DOHH2 (cell line): ENCODE measurements at regions not wholly inside any gene's neighbourhood (a gene's known extent, or its start where the extent isn't known, plus 50 kb on each side); places are given as distances from the start of the nearest gene placed in this dataset.
"Not testable (repeated sequence)": the region's sequence is repeated elsewhere in the genome, so short reads cannot be mapped to it uniquely, and the experiment has no call there.

Experiments used
- CTCF ChIP-seq: fragments of 200-600 bp; sonication (generic); IDR thresholded peaks from one replicate; pipeline ENCODE4 v1.5.1; 2014; ENCODE audit warnings: antibody characterized with exemption, mild to moderate bottlenecking, low read depth, low read length; ENCODE audit not compliant: poor library complexity, severe bottlenecking
- EZH2phosphoT487 ChIP-seq: fragments of 200-600 bp; sonication (generic); IDR thresholded peaks from 2 replicates; pipeline ENCODE4 v1.6.1; 2017; ENCODE audit warnings: borderline replicate concordance, mild to moderate bottlenecking, antibody characterized with exemption, low read length, moderate library complexity, mixed read lengths

DNA sequence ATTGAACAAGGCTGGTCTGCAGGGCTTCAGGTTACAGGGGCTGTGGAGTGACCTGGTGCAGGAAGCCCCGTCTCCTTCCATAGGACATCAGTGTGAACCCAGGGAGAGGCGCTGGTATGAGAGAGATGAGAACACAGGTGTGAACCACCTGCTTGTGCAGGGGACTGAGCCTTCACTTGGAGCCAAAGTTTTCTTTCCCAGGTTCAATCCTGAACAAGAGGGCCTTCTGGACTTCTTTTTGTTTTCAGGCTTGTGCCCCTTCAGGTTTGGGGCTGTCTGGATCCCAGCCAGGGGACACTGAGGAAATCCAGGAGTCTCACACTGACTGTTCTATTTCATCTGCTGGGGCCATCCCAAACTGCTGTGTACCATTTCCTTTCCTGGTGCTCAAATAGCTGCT, 88.6 kb downstream of the GGTLC2 start:
- TF ChIP-seq CTCF, EZH2phosphoT487: not testable (repeated sequence)
